CD14-positive monocyte (primary cell): ENCODE measurements at regions not wholly inside any gene's neighbourhood (a gene's known extent, or its start where the extent isn't known, plus 50 kb on each side); places are given as distances from the start of the nearest gene placed in this dataset.
A peak's percentile ranks its signal among the peaks of the same experiment; 100 is the strongest.

Experiments used
- DNase-seq, 3 donors: peaks; one replicate each; pipeline ENCODE4 v3.0.0-alpha.2; 2011 to 2022
- H2AFZ ChIP-seq: 2 replicates; pipeline ENCODE4 v1.6.0; 2012; ENCODE audit warnings: mild to moderate bottlenecking, low read depth, low read length, inconsistent platforms; ENCODE audit not compliant: insufficient read depth, poor library complexity, severe bottlenecking
- H3K27ac ChIP-seq, 2 donors: 1 replicate in 1 of 2; 2 replicates in 1 of 2; pipeline ENCODE4 v1.5.1; 2012 to 2013; ENCODE audit warnings: low read length in 2 of 2, control low read depth in 1 of 2, inconsistent platforms in 1 of 2, low read depth in 1 of 2, mild to moderate bottlenecking in 1 of 2
- H3K27me3 ChIP-seq, 2 donors: one replicate each; pipeline versions ENCODE4 v1.6.0 to v1.6.1; 2011 to 2013; ENCODE audit warnings: low read length in 2 of 2; ENCODE audit not compliant: control insufficient read depth in 2 of 2, insufficient read depth in 2 of 2
- H3K36me3 ChIP-seq, 2 donors: replicated peaks in 1 of 2; 1 replicate in 1 of 2; 2 replicates in 1 of 2; pipeline versions ENCODE4 v1.5.1 to v1.6.1; 2012 to 2013; ENCODE audit warnings: low read length in 2 of 2, control low read depth in 1 of 2, inconsistent platforms in 1 of 2, mild to moderate bottlenecking in 1 of 2; ENCODE audit not compliant: insufficient read depth in 2 of 2, control insufficient read depth in 1 of 2
- H3K4me1 ChIP-seq, 2 donors: 1 replicate in 1 of 2; 2 replicates in 1 of 2; pipeline versions ENCODE4 v1.5.1 to v1.6.1; 2012 to 2013; ENCODE audit warnings: low read length in 2 of 2, control low read depth in 1 of 2, inconsistent platforms in 1 of 2, mild to moderate bottlenecking in 1 of 2, moderate library complexity in 1 of 2; ENCODE audit not compliant: insufficient read depth in 2 of 2, control insufficient read depth in 1 of 2
- H3K4me2 ChIP-seq: replicated peaks from 2 replicates; pipeline ENCODE3; 2012; ENCODE audit warnings: low read length, moderate library complexity, mild to moderate bottlenecking; ENCODE audit not compliant: poor library complexity, severe bottlenecking; ENCODE audit errors: extremely low read depth
- H3K4me3 ChIP-seq, 3 experiments: fragments of 200-600 bp in 1 of 3; sonication (generic) in 1 of 3; replicated peaks in 1 of 3; 1 replicate in 2 of 3; 2 replicates in 1 of 3; pipeline ENCODE4 v1.5.1; 2011 to 2013; ENCODE audit warnings: low read length in 3 of 3, mild to moderate bottlenecking in 3 of 3, control low read depth in 2 of 3, low read depth in 2 of 3, inconsistent platforms in 1 of 3, moderate library complexity in 1 of 3
- H3K79me2 ChIP-seq: 2 replicates; pipeline ENCODE4 v1.6.0; 2012; ENCODE audit warnings: mild to moderate bottlenecking, control low read depth, inconsistent platforms, low read length, moderate library complexity; ENCODE audit not compliant: insufficient read depth
- H3K9ac ChIP-seq: 2 replicates; pipeline ENCODE4 v1.6.0; 2017; ENCODE audit warnings: low read length, mild to moderate bottlenecking; ENCODE audit not compliant: insufficient read depth, poor library complexity, severe bottlenecking
- H3K9me3 ChIP-seq, 2 donors: replicated peaks in 1 of 2; 1 replicate in 1 of 2; 2 replicates in 1 of 2; pipeline versions ENCODE4 v1.5.1 to v1.6.1; 2012 to 2013; ENCODE audit warnings: low read length in 2 of 2, control low read depth in 1 of 2; ENCODE audit not compliant: control insufficient read depth in 1 of 2, insufficient read depth in 1 of 2
- H4K20me1 ChIP-seq: 2 replicates; pipeline ENCODE4 v1.6.0; 2012; ENCODE audit warnings: mild to moderate bottlenecking, low read length, control low read depth, moderate library complexity; ENCODE audit not compliant: insufficient read depth
- H3K27ac Mint-ChIP-seq, 7 donors: one replicate each; pipeline ENCODE4 v1.8.0; 2020; ENCODE audit warnings: mild to moderate bottlenecking in 7 of 7, mixed read lengths in 7 of 7, moderate library complexity in 6 of 7, inconsistent platforms in 2 of 7
- H3K27me3 Mint-ChIP-seq, 3 donors: one replicate each; pipeline ENCODE4 v1.8.0; 2021 to 2022; ENCODE audit warnings: low read depth in 3 of 3, mild to moderate bottlenecking in 3 of 3, mixed read lengths in 3 of 3, moderate library complexity in 3 of 3, inconsistent platforms in 1 of 3
- H3K36me3 Mint-ChIP-seq, 2 donors: one replicate each; pipeline ENCODE4 v1.8.0; 2020; ENCODE audit warnings: mixed read lengths in 2 of 2, inconsistent platforms in 1 of 2, mild to moderate bottlenecking in 1 of 2
- H3K4me1 Mint-ChIP-seq: one replicate; pipeline ENCODE4 v1.8.0; 2020; ENCODE audit warnings: mild to moderate bottlenecking, mixed read lengths
- H3K4me3 Mint-ChIP-seq, 2 donors: one replicate each; pipeline ENCODE4 v1.8.0; 2020; ENCODE audit warnings: mild to moderate bottlenecking in 2 of 2, mixed read lengths in 2 of 2, moderate library complexity in 1 of 2
- H3K9me3 Mint-ChIP-seq, 7 donors: one replicate each; pipeline ENCODE4 v1.8.0; 2020 to 2022; ENCODE audit warnings: mixed read lengths in 7 of 7, mild to moderate bottlenecking in 6 of 7, moderate library complexity in 6 of 7, inconsistent platforms in 2 of 7
- WGBS: methylation state at CpG from one replicate; pipeline ENCODE4 v1.1.5; 2013; ENCODE audit warnings: missing lambda C conversion rate; ENCODE audit not compliant: insufficient coverage; 5-methylcytosine and 5-hydroxymethylcytosine counted together
- intact Hi-C, 2 donors: fragments of 100-400 bp; cut with micrococcal nuclease; formaldehyde crosslinking; loops; one replicate each; pipeline versions ENCODE4 v1.15.0 to v1.15.1; 2023
- TF ChIP-seq, protein P1 (sequence below): fragments of 200-600 bp; IDR thresholded peaks from one replicate; pipeline ENCODE4 v1.8.0; 2022; ENCODE audit warnings: antibody characterized with exemption, mild to moderate bottlenecking

GRCh38 chr19:30303131-30303654, 69.0 kb upstream of the ZNF536 start:
- Mint-ChIP-seq H3K36me3 (no peaks in the 10 kb centered on the region), H3K27ac (no peak overlapping the region), H3K4me1 (no peaks in the 10 kb centered on the region), H3K9me3 (no peaks in the 10 kb centered on the region), H3K27me3 (peaks cover 0 to 5% (median 3%) of the 10 kb centered on the region in 3 donors), H3K4me3 (peak overlapping the region in 1 of 2 donors; percentile 6)
- H3K4me2 ChIP-seq: no peak overlapping the region
- H3K79me2 ChIP-seq: no peaks in the 10 kb centered on the region
- no peaks in the 10 kb centered on the region for H3K27me3 ChIP-seq
- no peak overlapping the region for H3K27ac ChIP-seq
- no peak overlapping the region for H3K4me3 ChIP-seq
- H3K4me1 ChIP-seq: no peaks in the 10 kb centered on the region
- no peak overlapping the region for H3K9ac ChIP-seq
- no peaks in the 10 kb centered on the region for H3K36me3 ChIP-seq
- no peaks in the 10 kb centered on the region for H3K9me3 ChIP-seq
- intact Hi-C loops: no loop called here
- H4K20me1 ChIP-seq: no peaks in the 10 kb centered on the region
- TF ChIP-seq, protein P1, sequence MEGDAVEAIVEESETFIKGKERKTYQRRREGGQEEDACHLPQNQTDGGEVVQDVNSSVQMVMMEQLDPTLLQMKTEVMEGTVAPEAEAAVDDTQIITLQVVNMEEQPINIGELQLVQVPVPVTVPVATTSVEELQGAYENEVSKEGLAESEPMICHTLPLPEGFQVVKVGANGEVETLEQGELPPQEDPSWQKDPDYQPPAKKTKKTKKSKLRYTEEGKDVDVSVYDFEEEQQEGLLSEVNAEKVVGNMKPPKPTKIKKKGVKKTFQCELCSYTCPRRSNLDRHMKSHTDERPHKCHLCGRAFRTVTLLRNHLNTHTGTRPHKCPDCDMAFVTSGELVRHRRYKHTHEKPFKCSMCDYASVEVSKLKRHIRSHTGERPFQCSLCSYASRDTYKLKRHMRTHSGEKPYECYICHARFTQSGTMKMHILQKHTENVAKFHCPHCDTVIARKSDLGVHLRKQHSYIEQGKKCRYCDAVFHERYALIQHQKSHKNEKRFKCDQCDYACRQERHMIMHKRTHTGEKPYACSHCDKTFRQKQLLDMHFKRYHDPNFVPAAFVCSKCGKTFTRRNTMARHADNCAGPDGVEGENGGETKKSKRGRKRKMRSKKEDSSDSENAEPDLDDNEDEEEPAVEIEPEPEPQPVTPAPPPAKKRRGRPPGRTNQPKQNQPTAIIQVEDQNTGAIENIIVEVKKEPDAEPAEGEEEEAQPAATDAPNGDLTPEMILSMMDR: no peak
- WGBS: 93% methylated on average over 9 of the region's 10 CpGs
- H2AFZ ChIP-seq: no peak overlapping the region
- no peak for DNase-seq

GRCh38 chr19:30304540-30304939, 67.6 kb upstream of the ZNF536 start:
- intact Hi-C loops: no loop called here
- Mint-ChIP-seq H3K4me1 (no peaks in the 10 kb centered on the region), H3K27me3 (peaks cover 0 to 4% (median 3%) of the 10 kb centered on the region in 3 donors), H3K9me3 (peaks cover 0 to 2% (median 0%) of the 10 kb centered on the region in 7 donors), H3K36me3 (no peaks in the 10 kb centered on the region), H3K27ac (no peak overlapping the region), H3K4me3 (no peak overlapping the region)
- H3K9ac ChIP-seq: no peak overlapping the region
- TF ChIP-seq, protein P1: no peak
- no peak overlapping the region for H3K4me3 ChIP-seq
- H2AFZ ChIP-seq: no peak overlapping the region
- no peaks in the 10 kb centered on the region for H4K20me1 ChIP-seq
- no peaks in the 10 kb centered on the region for H3K36me3 ChIP-seq
- no peaks in the 10 kb centered on the region for H3K9me3 ChIP-seq
- H3K79me2 ChIP-seq: no peaks in the 10 kb centered on the region
- no peak for DNase-seq
- 100% methylated on average over 5 of the region's 6 CpGs for WGBS
- no peak overlapping the region for H3K27ac ChIP-seq
- H3K4me2 ChIP-seq: no peak overlapping the region
- H3K27me3 ChIP-seq: no peaks in the 10 kb centered on the region
- H3K4me1 ChIP-seq: no peaks in the 10 kb centered on the region
